ENCODE measurements at regions not wholly inside any gene's neighbourhood (a gene's known extent, or its start where the extent isn't known, plus 50 kb on each side); places are given as distances from the start of the nearest gene placed in this dataset.

DNA sequence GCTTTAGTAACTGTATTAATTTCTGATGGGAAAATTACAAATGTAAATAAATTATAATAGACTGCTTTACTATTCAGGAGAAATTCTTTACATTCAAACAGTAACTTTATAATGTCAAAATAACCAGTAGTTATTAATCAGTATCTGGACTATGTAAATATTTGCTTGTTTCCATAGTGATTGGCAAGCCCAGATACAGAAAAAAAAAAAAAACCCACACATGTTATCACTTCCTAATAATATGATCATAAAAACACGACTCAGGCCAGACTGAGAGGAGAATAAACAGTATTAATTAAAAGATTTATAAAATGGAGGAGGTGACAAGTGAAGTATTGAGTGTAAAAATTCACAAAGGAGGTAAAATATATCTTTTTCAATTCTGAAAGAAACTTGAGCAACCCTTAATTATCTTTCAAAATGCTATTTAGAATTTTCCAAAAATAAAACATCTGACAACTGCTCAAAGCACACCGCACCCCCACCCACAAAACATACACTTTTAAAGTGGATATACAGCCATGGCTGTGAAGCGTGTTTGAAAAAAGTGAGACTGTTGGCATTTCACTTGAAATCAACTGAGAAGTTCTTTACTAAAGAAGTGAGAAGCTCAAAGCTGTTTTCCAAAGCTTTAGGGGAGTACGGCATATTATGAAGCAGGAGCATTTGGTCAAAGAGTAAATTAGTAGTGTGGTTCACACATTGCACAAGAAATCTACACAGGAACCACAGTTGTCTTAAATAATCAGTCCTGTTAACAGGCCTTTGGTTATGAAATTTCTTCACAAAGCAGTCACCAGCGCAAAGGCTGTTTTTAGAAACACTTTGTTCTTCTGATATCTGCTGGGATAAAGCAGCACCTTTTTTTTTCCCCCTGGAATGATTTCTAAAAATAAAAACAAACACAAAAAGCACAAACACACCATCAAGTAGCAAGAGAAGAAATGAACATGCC, 475.8 kb downstream of the TXNL1 start (continued):
- no peak for TF ChIP-seq HDAC2 (IDR thresholded peaks at IDR 0.05; ENCODE audit: borderline replicate concordance in 1 of 2, low read depth in 2 of 2, low read length in 2 of 2)
- TF ChIP-seq SAP30 (IDR thresholded peaks at IDR 0.05; ENCODE audit: insufficient read depth, insufficient replicate concordance, low read length): no peak
- no peak for TF ChIP-seq MAFK (IDR thresholded peaks at IDR 0.05; ENCODE audit: low read depth, low read length)
- TF ChIP-seq, protein P1, sequence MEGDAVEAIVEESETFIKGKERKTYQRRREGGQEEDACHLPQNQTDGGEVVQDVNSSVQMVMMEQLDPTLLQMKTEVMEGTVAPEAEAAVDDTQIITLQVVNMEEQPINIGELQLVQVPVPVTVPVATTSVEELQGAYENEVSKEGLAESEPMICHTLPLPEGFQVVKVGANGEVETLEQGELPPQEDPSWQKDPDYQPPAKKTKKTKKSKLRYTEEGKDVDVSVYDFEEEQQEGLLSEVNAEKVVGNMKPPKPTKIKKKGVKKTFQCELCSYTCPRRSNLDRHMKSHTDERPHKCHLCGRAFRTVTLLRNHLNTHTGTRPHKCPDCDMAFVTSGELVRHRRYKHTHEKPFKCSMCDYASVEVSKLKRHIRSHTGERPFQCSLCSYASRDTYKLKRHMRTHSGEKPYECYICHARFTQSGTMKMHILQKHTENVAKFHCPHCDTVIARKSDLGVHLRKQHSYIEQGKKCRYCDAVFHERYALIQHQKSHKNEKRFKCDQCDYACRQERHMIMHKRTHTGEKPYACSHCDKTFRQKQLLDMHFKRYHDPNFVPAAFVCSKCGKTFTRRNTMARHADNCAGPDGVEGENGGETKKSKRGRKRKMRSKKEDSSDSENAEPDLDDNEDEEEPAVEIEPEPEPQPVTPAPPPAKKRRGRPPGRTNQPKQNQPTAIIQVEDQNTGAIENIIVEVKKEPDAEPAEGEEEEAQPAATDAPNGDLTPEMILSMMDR (IDR thresholded peaks at IDR 0.05; ENCODE audit: control extremely low read depth in 1 of 3, insufficient read depth in 1 of 3, low read depth in 1 of 3, low read length in 3 of 3): no peak
- no peak for TF ChIP-seq ASH2L (IDR thresholded peaks at IDR 0.05; ENCODE audit: low read length)

Measured in H1 (cell line).